ENCODE measurements at regions not wholly inside any gene's neighbourhood (a gene's known extent, or its start where the extent isn't known, plus 50 kb on each side); places are given as distances from the start of the nearest gene placed in this dataset.

DNA sequence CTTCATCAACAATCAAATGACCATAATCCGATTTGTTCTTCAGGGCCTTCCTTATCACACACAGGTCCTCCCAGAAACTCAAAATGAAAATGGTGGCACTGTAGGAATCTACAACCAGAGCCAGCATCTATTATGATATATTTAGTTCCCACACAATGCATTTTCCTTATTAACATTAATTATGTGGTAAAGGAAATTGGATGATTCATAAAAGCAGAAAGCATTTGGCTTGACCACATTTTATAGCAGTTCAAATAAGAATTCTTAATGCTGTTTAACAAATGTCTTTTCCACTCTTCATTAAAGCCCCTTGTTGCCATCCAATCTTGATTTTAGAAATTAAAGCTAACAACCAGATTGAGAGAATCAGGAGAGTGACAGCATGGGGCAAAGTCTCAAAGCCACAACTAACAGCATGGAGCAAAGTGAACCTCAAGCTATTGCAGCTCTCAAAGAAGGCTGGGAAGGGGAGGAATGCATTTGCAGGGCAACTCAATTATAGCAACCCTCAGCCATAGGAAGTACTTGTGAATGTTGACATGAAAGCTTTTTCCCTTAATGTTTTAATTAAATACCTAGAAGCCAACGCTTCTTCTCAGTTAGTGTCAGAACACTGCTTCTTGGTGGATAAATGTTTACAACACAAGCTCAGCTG, 549.1 kb downstream of the NXPH1 start:
- H3K9me3 Mint-ChIP-seq (ENCODE audit: unreplicated experiment), result no peaks in the 10 kb centered on the region
- no peak overlapping the region for H3K27ac Mint-ChIP-seq (ENCODE audit: unreplicated experiment)
- H3K4me1 Mint-ChIP-seq (ENCODE audit: unreplicated experiment), result no peaks in the 10 kb centered on the region
- H3K36me3 Mint-ChIP-seq (ENCODE audit: unreplicated experiment), result no peaks in the 10 kb centered on the region
- H3K4me3 Mint-ChIP-seq (ENCODE audit: unreplicated experiment), result no peak overlapping the region
- TF ChIP-seq, protein P1, sequence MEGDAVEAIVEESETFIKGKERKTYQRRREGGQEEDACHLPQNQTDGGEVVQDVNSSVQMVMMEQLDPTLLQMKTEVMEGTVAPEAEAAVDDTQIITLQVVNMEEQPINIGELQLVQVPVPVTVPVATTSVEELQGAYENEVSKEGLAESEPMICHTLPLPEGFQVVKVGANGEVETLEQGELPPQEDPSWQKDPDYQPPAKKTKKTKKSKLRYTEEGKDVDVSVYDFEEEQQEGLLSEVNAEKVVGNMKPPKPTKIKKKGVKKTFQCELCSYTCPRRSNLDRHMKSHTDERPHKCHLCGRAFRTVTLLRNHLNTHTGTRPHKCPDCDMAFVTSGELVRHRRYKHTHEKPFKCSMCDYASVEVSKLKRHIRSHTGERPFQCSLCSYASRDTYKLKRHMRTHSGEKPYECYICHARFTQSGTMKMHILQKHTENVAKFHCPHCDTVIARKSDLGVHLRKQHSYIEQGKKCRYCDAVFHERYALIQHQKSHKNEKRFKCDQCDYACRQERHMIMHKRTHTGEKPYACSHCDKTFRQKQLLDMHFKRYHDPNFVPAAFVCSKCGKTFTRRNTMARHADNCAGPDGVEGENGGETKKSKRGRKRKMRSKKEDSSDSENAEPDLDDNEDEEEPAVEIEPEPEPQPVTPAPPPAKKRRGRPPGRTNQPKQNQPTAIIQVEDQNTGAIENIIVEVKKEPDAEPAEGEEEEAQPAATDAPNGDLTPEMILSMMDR (IDR thresholded peaks at IDR 0.05), result no peak
- H3K27me3 Mint-ChIP-seq (ENCODE audit: unreplicated experiment), result no peaks in the 10 kb centered on the region
- no peak for DNase-seq (ENCODE audit: extremely low spot score, unreplicated experiment)

DNA sequence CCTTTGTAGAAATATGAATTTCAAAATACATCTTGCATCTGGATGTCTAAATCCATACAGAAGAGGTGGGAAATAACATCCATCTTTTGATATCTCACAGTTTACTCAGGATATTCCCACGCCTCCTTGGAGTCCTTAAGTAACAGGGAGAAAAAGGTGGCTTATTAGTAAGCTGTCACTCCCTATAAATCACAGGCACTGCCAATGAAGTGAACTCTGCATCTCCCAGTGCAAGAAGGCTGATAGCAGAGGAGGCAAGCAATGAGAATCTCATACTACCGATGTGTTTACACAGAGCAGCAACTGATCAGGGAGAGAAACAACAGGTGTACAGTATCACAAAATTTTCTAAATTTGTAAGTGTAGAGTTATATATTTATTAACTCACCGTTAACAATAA, 551.8 kb downstream of the NXPH1 start:
- H3K4me1 Mint-ChIP-seq (ENCODE audit: unreplicated experiment), result no peaks in the 10 kb centered on the region
- H3K36me3 Mint-ChIP-seq (ENCODE audit: unreplicated experiment), result no peaks in the 10 kb centered on the region

DNA sequence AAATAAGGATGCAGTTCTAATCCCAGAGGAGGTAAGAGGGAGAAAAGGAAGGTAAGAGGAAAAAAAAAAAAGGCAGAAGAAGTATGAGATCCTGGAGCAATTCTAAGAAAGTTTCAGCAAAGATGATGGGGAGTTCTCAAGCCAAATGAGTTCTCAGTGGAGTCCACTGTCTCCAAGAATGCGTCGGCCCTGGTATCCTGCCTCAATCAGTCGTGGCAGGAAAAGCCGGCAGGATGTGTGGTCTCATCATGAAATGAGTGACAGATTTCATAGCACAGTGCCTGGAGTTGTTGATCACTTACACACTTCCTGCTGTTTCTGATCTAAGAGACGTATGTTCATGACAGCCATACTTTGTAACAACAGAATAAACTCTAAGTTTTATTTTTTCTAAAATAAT, 554.9 kb downstream of the NXPH1 start:
- Mint-ChIP-seq H3K27me3 (ENCODE audit: unreplicated experiment) (no peaks in the 10 kb centered on the region), H3K36me3 (ENCODE audit: unreplicated experiment) (no peaks in the 10 kb centered on the region), H3K9me3 (ENCODE audit: unreplicated experiment) (no peaks in the 10 kb centered on the region), H3K4me3 (ENCODE audit: unreplicated experiment) (no peak overlapping the region), H3K27ac (ENCODE audit: unreplicated experiment) (no peak overlapping the region), H3K4me1 (ENCODE audit: unreplicated experiment) (no peaks in the 10 kb centered on the region)
- TF ChIP-seq, protein P1 (IDR thresholded peaks at IDR 0.05), result no peak
- DNase-seq (ENCODE audit: extremely low spot score, unreplicated experiment), result no peak

More for the DNA sequence above, 551.8 kb downstream of the NXPH1 start:
- DNase-seq (ENCODE audit: extremely low spot score, unreplicated experiment), result no peak
- Mint-ChIP-seq H3K4me3 (ENCODE audit: unreplicated experiment) (no peak overlapping the region), H3K9me3 (ENCODE audit: unreplicated experiment) (no peaks in the 10 kb centered on the region), H3K27ac (ENCODE audit: unreplicated experiment) (no peak overlapping the region), H3K27me3 (ENCODE audit: unreplicated experiment) (no peaks in the 10 kb centered on the region)
- TF ChIP-seq, protein P1 (IDR thresholded peaks at IDR 0.05), result no peak

DNA sequence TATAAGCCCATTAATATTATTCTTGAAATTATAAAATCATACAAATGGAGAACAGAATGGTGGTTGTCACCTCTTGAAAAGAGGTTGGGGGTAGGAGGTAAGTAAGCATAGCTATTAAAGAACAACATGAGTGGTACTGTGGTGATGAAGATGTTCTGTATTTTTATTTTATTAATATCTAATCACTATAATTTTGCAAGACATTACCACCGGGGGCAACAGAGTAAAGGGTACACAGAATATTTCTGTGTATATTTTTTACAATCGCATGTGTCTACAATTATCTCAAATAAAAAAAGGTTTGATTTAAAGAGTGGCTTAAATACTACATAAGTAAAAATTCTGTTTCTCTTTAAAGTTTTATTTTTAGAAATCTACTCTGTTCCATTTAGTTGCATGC, 557.8 kb downstream of the NXPH1 start:
- Mint-ChIP-seq H3K9me3 (ENCODE audit: unreplicated experiment) (no peaks in the 10 kb centered on the region), H3K36me3 (ENCODE audit: unreplicated experiment) (no peaks in the 10 kb centered on the region), H3K27ac (ENCODE audit: unreplicated experiment) (no peak overlapping the region), H3K4me3 (ENCODE audit: unreplicated experiment) (no peak overlapping the region), H3K4me1 (ENCODE audit: unreplicated experiment) (no peaks in the 10 kb centered on the region), H3K27me3 (ENCODE audit: unreplicated experiment) (no peaks in the 10 kb centered on the region)
- no peak for DNase-seq (ENCODE audit: extremely low spot score, unreplicated experiment)
- TF ChIP-seq, protein P1 (IDR thresholded peaks at IDR 0.05), result peak; percentile 30

DNA sequence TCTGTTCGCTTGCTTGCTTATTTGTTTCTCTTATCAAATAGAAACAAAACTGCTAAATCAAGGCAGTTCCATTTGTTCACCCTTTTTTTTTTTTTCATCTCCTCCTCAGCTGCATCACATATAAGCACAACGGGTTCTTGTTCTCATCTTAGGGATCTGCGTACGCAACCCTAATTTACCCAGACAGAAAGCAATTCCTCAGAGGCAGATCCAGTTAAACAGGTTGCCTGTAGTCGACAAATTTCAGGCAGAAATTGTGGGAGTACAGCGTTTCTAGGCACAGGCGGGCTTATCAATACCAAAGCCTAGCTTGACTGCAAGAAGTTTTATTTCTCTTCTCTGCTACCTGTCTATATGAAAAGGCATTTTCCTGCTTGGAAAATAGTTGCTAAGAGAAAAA, 565.4 kb downstream of the NXPH1 start:
- DNase-seq (ENCODE audit: extremely low spot score, unreplicated experiment), result no peak
- TF ChIP-seq, protein P1 (IDR thresholded peaks at IDR 0.05), result no peak
- no peak overlapping the region for H3K27ac Mint-ChIP-seq (ENCODE audit: unreplicated experiment)
- no peaks in the 10 kb centered on the region for H3K9me3 Mint-ChIP-seq (ENCODE audit: unreplicated experiment)
- no peaks in the 10 kb centered on the region for H3K4me1 Mint-ChIP-seq (ENCODE audit: unreplicated experiment)
- no peaks in the 10 kb centered on the region for H3K27me3 Mint-ChIP-seq (ENCODE audit: unreplicated experiment)
- H3K4me3 Mint-ChIP-seq (ENCODE audit: unreplicated experiment), result no peak overlapping the region
- H3K36me3 Mint-ChIP-seq (ENCODE audit: unreplicated experiment), result no peaks in the 10 kb centered on the region
